ENCODE measurements at regions not wholly inside any gene's neighbourhood (a gene's known extent, or its start where the extent isn't known, plus 50 kb on each side); places are given as distances from the start of the nearest gene placed in this dataset.
A peak's percentile ranks its signal among the peaks of the same experiment; 100 is the strongest.

DNA sequence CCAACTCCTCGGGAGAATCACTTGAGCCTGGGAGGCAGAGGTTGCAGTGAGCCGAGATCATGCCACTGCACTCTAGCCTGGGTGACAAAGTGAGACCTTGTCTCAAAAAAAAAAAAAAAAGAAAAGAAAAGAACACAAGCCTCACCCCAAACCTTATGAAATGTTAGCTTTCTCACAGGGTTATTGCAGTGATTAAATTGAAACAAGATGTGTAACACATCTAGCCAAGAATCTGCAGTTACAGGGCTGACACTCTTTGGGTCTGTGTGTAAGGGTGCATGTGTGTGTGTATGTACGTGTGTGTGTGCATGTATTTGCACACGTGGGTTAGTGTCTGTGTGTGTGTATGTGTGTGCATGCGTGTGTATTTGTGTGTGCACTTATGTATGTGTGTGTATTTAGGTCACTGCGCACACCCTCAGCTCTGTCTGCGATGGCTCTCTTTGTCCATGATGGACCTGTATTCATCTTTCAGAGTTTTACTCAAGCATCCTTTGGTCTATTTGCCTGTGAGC, 336.3 kb downstream of the UQCRFS1 start:
- intact Hi-C loops (cut with DNase I): loop anchor here in 1 of 2 donors (10.0 kb wide), 1 partner anchor 142 kb away; no protein-coding TSS in a partner anchor
- H3K4me1 ChIP-seq: no peaks in the 10 kb centered on the region

DNA sequence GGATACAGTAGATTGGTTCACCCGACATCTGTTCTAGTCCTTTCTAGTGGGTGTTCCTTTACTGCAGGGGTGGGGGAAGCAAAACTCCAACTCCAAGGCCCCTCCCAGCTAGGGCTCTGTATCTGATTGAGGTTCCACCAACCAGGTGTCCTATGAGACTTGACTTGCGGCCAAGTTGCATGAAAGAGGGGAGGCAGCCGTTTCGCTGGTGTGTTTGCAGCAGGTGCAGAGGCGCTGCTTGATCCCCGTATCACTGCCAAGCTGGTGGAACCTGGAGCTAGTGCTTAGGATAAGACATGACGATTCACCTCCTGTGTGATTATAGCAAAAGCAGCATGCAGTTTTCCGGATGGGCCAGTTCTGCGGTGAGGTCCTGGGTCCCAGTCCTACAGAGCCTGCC, 338.2 kb downstream of the UQCRFS1 start:
- no peaks in the 10 kb centered on the region for H3K27me3 ChIP-seq
- TF ChIP-seq, protein P1, sequence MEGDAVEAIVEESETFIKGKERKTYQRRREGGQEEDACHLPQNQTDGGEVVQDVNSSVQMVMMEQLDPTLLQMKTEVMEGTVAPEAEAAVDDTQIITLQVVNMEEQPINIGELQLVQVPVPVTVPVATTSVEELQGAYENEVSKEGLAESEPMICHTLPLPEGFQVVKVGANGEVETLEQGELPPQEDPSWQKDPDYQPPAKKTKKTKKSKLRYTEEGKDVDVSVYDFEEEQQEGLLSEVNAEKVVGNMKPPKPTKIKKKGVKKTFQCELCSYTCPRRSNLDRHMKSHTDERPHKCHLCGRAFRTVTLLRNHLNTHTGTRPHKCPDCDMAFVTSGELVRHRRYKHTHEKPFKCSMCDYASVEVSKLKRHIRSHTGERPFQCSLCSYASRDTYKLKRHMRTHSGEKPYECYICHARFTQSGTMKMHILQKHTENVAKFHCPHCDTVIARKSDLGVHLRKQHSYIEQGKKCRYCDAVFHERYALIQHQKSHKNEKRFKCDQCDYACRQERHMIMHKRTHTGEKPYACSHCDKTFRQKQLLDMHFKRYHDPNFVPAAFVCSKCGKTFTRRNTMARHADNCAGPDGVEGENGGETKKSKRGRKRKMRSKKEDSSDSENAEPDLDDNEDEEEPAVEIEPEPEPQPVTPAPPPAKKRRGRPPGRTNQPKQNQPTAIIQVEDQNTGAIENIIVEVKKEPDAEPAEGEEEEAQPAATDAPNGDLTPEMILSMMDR (IDR thresholded peaks at IDR 0.05): no peak
- TF ChIP-seq POLR2A (IDR thresholded peaks at IDR 0.05): no peak
- DNase-seq (no peak), ATAC-seq (no peak)
- no peak overlapping the region for H3K27ac ChIP-seq
- WGBS (ENCODE audit: insufficient coverage, low coverage, low lambda C conversion rate, missing lambda C conversion rate): 55% methylated on average over 7 of the region's 9 CpGs
- no peaks in the 10 kb centered on the region for H3K9me3 ChIP-seq
- intact Hi-C loops (cut with DNase I): loop anchor here in 1 of 2 donors (10.0 kb wide), 1 partner anchor 140 kb away; no protein-coding TSS in a partner anchor
- no peaks in the 10 kb centered on the region for H3K36me3 ChIP-seq
- no peaks in the 10 kb centered on the region for H3K4me1 ChIP-seq
- H3K4me3 ChIP-seq: no peak overlapping the region

More for the DNA sequence above, 336.3 kb downstream of the UQCRFS1 start:
- ATAC-seq: no peak
- no peaks in the 10 kb centered on the region for H3K9me3 ChIP-seq
- WGBS (ENCODE audit: insufficient coverage, low coverage, low lambda C conversion rate, missing lambda C conversion rate): 50% methylated on average over 6 of the region's 7 CpGs
- TF ChIP-seq POLR2A (IDR thresholded peaks at IDR 0.05): no peak
- TF ChIP-seq, protein P1 (IDR thresholded peaks at IDR 0.05): no peak
- H3K36me3 ChIP-seq: no peaks in the 10 kb centered on the region
- no peak for DNase-seq
- H3K27me3 ChIP-seq: no peaks in the 10 kb centered on the region
- H3K4me3 ChIP-seq: no peak overlapping the region
- no peak overlapping the region for H3K27ac ChIP-seq

DNA sequence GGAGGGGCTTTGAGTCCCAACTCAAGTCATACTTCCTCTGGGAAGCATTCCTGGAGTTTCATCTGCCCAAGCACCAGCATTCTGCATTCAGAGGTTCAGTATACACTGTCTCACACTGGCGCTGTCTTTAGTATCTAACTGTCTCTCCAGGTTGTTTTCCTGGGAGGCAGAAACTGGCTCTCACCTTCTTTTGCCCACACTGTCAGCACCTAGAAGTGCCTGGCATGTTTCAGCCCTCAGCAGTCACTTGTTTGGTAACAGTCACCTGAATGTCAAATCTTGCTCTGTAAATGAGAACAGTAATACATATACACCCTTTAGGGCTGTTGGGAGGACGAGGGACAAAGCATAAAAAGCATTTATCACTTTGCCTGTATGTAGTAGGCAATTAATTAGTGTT, 339.6 kb downstream of the UQCRFS1 start:
- no peaks in the 10 kb centered on the region for H3K36me3 ChIP-seq
- no peaks in the 10 kb centered on the region for H3K9me3 ChIP-seq
- WGBS (ENCODE audit: insufficient coverage, low coverage, low lambda C conversion rate, missing lambda C conversion rate): 29% methylated on average over 2 of the region's 2 CpGs
- DNase-seq (no peak), ATAC-seq (no peak)
- H3K4me1 ChIP-seq: no peaks in the 10 kb centered on the region
- TF ChIP-seq, protein P1 (IDR thresholded peaks at IDR 0.05): no peak
- no peak for TF ChIP-seq POLR2A (IDR thresholded peaks at IDR 0.05)
- no peaks in the 10 kb centered on the region for H3K27me3 ChIP-seq
- no peak overlapping the region for H3K27ac ChIP-seq
- intact Hi-C loops (cut with DNase I): loop anchor here in 1 of 2 donors (10.0 kb wide), 1 partner anchor 138 kb away; no protein-coding TSS in a partner anchor
- H3K4me3 ChIP-seq: no peak overlapping the region

DNA sequence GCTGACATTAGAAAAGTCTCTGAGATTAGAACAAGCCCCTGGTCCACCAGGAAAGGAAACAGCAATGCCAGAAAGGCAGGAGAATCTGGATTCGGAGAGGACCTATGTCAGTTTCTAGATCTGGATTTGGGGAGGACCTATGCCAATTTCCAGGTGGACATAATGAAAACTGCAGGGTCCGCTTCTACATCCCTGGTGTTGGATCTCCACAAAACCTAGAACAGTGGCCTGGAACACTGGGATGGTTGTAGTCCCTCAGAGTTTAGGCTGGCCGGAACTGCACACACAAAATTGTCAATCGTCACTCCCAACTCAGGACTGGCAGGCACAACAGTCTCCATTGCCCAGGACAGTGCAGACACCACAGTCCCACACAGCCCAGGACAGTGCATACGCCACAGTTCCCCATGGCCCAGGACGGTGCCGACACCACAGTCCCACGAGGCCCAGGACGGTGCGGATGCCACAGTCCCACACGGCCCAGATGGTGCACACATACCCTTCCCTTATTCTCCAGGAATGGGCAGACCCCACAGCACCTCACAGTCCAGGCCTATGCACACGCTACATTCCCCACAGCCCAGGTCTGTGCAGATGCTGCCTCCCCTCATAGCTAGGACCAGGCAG, 341.7 kb downstream of the UQCRFS1 start:
- DNase-seq (no peak), ATAC-seq (peak in 1 of 4 donors; percentile 16)
- intact Hi-C loops (cut with DNase I): loop anchor here in 1 of 2 donors (10.0 kb wide), 1 partner anchor 136 kb away; no protein-coding TSS in a partner anchor
- no peak overlapping the region for H3K27ac ChIP-seq
- H3K9me3 ChIP-seq: no peaks in the 10 kb centered on the region
- no peaks in the 10 kb centered on the region for H3K4me1 ChIP-seq
- no peak for TF ChIP-seq POLR2A (IDR thresholded peaks at IDR 0.05)
- no peak overlapping the region for H3K4me3 ChIP-seq
- H3K36me3 ChIP-seq: no peaks in the 10 kb centered on the region
- no peaks in the 10 kb centered on the region for H3K27me3 ChIP-seq
- 40% methylated on average over 1 of the region's 12 CpGs for WGBS (ENCODE audit: insufficient coverage, low coverage, low lambda C conversion rate, missing lambda C conversion rate)

DNA sequence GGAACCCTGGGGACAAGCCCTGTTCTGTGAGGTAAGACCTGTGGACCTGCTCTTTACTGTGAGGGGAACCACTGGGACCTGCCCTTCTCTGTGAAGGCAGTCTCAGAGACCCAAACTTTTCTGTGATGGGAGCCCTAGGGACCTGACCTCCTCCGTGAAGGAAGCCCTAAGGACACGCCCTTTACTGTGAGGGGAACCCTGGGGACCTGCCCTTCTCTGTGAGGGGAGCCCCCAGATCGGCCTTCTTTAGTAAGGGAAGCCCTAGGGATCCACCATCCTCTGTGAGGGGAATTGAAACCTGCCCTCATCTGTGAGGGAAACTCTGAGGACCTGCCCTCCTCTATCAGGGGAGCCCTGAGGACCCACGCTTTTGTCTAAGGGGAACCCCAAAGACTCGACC, 343.5 kb downstream of the UQCRFS1 start:
- no peak overlapping the region for H3K27ac ChIP-seq
- H3K4me1 ChIP-seq: no peaks in the 10 kb centered on the region
- intact Hi-C loops (cut with DNase I): no loop called here

More for the DNA sequence above, 343.5 kb downstream of the UQCRFS1 start:
- ATAC-seq: no peak
- Histone ChIP-seq H3K9me3 (no peaks in the 10 kb centered on the region), H3K27me3 (no peaks in the 10 kb centered on the region), H3K36me3 (no peaks in the 10 kb centered on the region), H3K4me3 (no peak overlapping the region)
- TF ChIP-seq POLR2A (IDR thresholded peaks at IDR 0.05): no peak
- TF ChIP-seq, protein P1 (IDR thresholded peaks at IDR 0.05): no peak
- 0% methylated on average over 1 of the region's 5 CpGs for WGBS (ENCODE audit: insufficient coverage, low coverage, low lambda C conversion rate, missing lambda C conversion rate)
- no peak for DNase-seq
